H9 (cell line): ENCODE measurements at regions not wholly inside any gene's neighbourhood (a gene's known extent, or its start where the extent isn't known, plus 50 kb on each side); places are given as distances from the start of the nearest gene placed in this dataset.

ENCODE experiments used
- DNase-seq: peaks from one replicate; pipeline ENCODE4 v3.0.0-alpha.2; 2017
- H2AFZ ChIP-seq: one replicate; pipeline ENCODE4 v1.6.1; 2013; ENCODE audit warnings: mild to moderate bottlenecking, low read length, control low read depth, moderate library complexity
- H2AK5ac ChIP-seq: 2 replicates; pipeline ENCODE4 v1.6.1; 2013; ENCODE audit warnings: low read length, control low read depth, mixed read lengths; ENCODE audit not compliant: insufficient read length
- H2BK120ac ChIP-seq: one replicate; pipeline ENCODE4 v1.6.1; 2013; ENCODE audit warnings: low read depth, mild to moderate bottlenecking, low read length, control low read depth, inconsistent platforms; ENCODE audit not compliant: poor library complexity, severe bottlenecking
- H2BK12ac ChIP-seq: 2 replicates; pipeline ENCODE4 v1.6.1; 2013; ENCODE audit warnings: low read length, control low read depth, mixed read lengths, low read depth; ENCODE audit not compliant: insufficient read length
- H2BK15ac ChIP-seq: 2 replicates; pipeline ENCODE4 v1.6.1; 2013; ENCODE audit warnings: low read depth, low read length, control low read depth
- H2BK20ac ChIP-seq: one replicate; pipeline ENCODE4 v1.6.1; 2013; ENCODE audit warnings: low read depth, mild to moderate bottlenecking, low read length, control low read depth, inconsistent platforms; ENCODE audit not compliant: poor library complexity, severe bottlenecking
- H2BK5ac ChIP-seq: 2 replicates; pipeline ENCODE4 v1.6.1; 2013; ENCODE audit warnings: low read length, control low read depth, mixed read lengths; ENCODE audit not compliant: insufficient read length
- H3K14ac ChIP-seq: 2 replicates; pipeline ENCODE4 v1.6.1; 2013; ENCODE audit warnings: low read length, control low read depth; ENCODE audit not compliant: insufficient read depth
- H3K18ac ChIP-seq: 2 replicates; pipeline ENCODE4 v1.6.1; 2013; ENCODE audit warnings: low read depth, mild to moderate bottlenecking, mixed read lengths, low read length, control low read depth; ENCODE audit not compliant: insufficient read length
- H3K23ac ChIP-seq: 2 replicates; pipeline ENCODE4 v1.6.1; 2013; ENCODE audit warnings: low read length, control low read depth, mixed read lengths, low read depth; ENCODE audit not compliant: insufficient read length
- H3K23me2 ChIP-seq: 2 replicates; pipeline ENCODE4 v1.6.1; 2013; ENCODE audit warnings: low read depth, mild to moderate bottlenecking, mixed read lengths, low read length, control low read depth; ENCODE audit not compliant: insufficient read length, poor library complexity, severe bottlenecking
- H3K27ac ChIP-seq: 2 replicates; pipeline ENCODE4 v1.5.1; 2013; ENCODE audit warnings: low read length, control low read depth, mixed read lengths, low read depth; ENCODE audit not compliant: insufficient read length
- H3K27me3 ChIP-seq: 2 replicates; pipeline ENCODE4 v1.6.1; 2013; ENCODE audit warnings: low read length, control low read depth, inconsistent platforms; ENCODE audit not compliant: insufficient read depth
- H3K4ac ChIP-seq: 2 replicates; pipeline ENCODE4 v1.6.1; 2013; ENCODE audit warnings: low read depth, mild to moderate bottlenecking, control low read depth, inconsistent platforms, low read length, moderate library complexity
- H3K4me1 ChIP-seq: 2 replicates; pipeline ENCODE4 v1.6.1; 2013; ENCODE audit warnings: low read length, control low read depth, inconsistent platforms; ENCODE audit not compliant: insufficient read depth
- H3K4me2 ChIP-seq: 2 replicates; pipeline ENCODE4 v1.6.1; 2013; ENCODE audit warnings: low read length, control low read depth, mixed read lengths; ENCODE audit not compliant: insufficient read length, insufficient read depth
- H3K56ac ChIP-seq: 2 replicates; pipeline ENCODE4 v1.6.1; 2013; ENCODE audit warnings: low read depth, mild to moderate bottlenecking, mixed read lengths, low read length, control low read depth; ENCODE audit not compliant: insufficient read length
- H3K79me1 ChIP-seq: 2 replicates; pipeline ENCODE4 v1.6.1; 2013; ENCODE audit warnings: low read depth, mild to moderate bottlenecking, moderate library complexity, low read length, control low read depth, inconsistent platforms; ENCODE audit not compliant: insufficient read depth, poor library complexity, severe bottlenecking
- H3K79me2 ChIP-seq: 2 replicates; pipeline ENCODE4 v1.6.1; 2013; ENCODE audit warnings: low read length, control low read depth, inconsistent platforms; ENCODE audit not compliant: insufficient read depth
- H3K9ac ChIP-seq: 2 replicates; pipeline ENCODE4 v1.6.1; 2013; ENCODE audit warnings: low read length, control low read depth, mixed read lengths; ENCODE audit not compliant: insufficient read length; ENCODE audit errors: extremely low read depth
- H3K9me3 ChIP-seq: one replicate; pipeline ENCODE4 v1.6.1; 2013; ENCODE audit warnings: low read depth, low read length, inconsistent platforms; ENCODE audit not compliant: control insufficient read depth
- H3T11ph ChIP-seq: one replicate; pipeline ENCODE4 v1.6.1; 2013; ENCODE audit warnings: mild to moderate bottlenecking, low read length, control low read depth, inconsistent platforms
- H4K20me1 ChIP-seq: one replicate; pipeline ENCODE4 v1.6.1; 2013; ENCODE audit not compliant: control insufficient read depth, insufficient read length, insufficient read depth
- H4K5ac ChIP-seq: 2 replicates; pipeline ENCODE4 v1.6.1; 2013; ENCODE audit warnings: low read depth, mild to moderate bottlenecking, mixed read lengths, low read length, control low read depth; ENCODE audit not compliant: insufficient read length
- H4K8ac ChIP-seq: replicated peaks from 2 replicates; pipeline ENCODE4 v1.6.1; 2013; ENCODE audit warnings: low read length, control low read depth, mixed read lengths, low read depth; ENCODE audit not compliant: insufficient read length
- H4K91ac ChIP-seq: 2 replicates; pipeline ENCODE4 v1.6.1; 2013; ENCODE audit warnings: low read depth, mild to moderate bottlenecking, moderate library complexity, mixed read lengths, low read length, control low read depth; ENCODE audit not compliant: insufficient read length
- H3K27ac Mint-ChIP-seq, 3 experiments: 2 replicates in 2 of 3; 3 replicates in 1 of 3; pipeline ENCODE4 v1.8.0; 2020 to 2021; ENCODE audit warnings: mixed read lengths in 3 of 3, mild to moderate bottlenecking in 1 of 3, moderate library complexity in 1 of 3
- H3K27me3 Mint-ChIP-seq: 2 replicates; pipeline ENCODE4 v1.8.0; 2021; ENCODE audit warnings: low read depth, mild to moderate bottlenecking, moderate library complexity, mixed read lengths
- H3K36me3 Mint-ChIP-seq, 3 experiments: 2 replicates in 2 of 3; 3 replicates in 1 of 3; pipeline ENCODE4 v1.8.0; 2020 to 2021; ENCODE audit warnings: low read depth in 3 of 3, mixed read lengths in 3 of 3; ENCODE audit not compliant: insufficient read depth in 1 of 3
- H3K4me1 Mint-ChIP-seq, 2 experiments: 2 replicates each; pipeline ENCODE4 v1.8.0; 2020; ENCODE audit warnings: mixed read lengths in 2 of 2
- H3K4me3 Mint-ChIP-seq, 2 experiments: 2 replicates in 1 of 2; 3 replicates in 1 of 2; pipeline ENCODE4 v1.8.0; 2020 to 2021; ENCODE audit warnings: mild to moderate bottlenecking in 2 of 2, mixed read lengths in 2 of 2, moderate library complexity in 1 of 2
- H3K9me3 Mint-ChIP-seq, 2 experiments: 2 replicates in 1 of 2; 3 replicates in 1 of 2; pipeline ENCODE4 v1.8.0; 2020; ENCODE audit warnings: mild to moderate bottlenecking in 2 of 2, mixed read lengths in 2 of 2, moderate library complexity in 1 of 2
- CTCF ChIP-seq: fragments of 200-600 bp; sonication (generic); conservative IDR thresholded peaks from 3 replicates; pipeline ENCODE4 v1.8.0; 2021; ENCODE audit warnings: antibody characterized with exemption, mild to moderate bottlenecking
- WGBS: extraction: QIAGEN DNeasy Blood & Tissue Kit; methylation state at CpG from one replicate; pipeline ENCODE4 v1.1.7; 2013; ENCODE audit warnings: missing lambda C conversion rate, low lambda C conversion rate, mixed read lengths; ENCODE audit not compliant: insufficient read length; ENCODE audit errors: extremely low coverage; 5-methylcytosine and 5-hydroxymethylcytosine counted together

GRCh38 chr6:818196-818595 is 125.3 kb upstream of the EXOC2 start:
- H3K27me3 ChIP-seq, result no peaks in the 10 kb centered on the region
- H4K91ac ChIP-seq, result no peak overlapping the region
- H2BK20ac ChIP-seq, result no peak overlapping the region
- H2BK5ac ChIP-seq, result no peak overlapping the region
- H2AFZ ChIP-seq, result no peak overlapping the region
- DNase-seq, result no peak
- no peak overlapping the region for H2AK5ac ChIP-seq
- no peak overlapping the region for H2BK120ac ChIP-seq
- Mint-ChIP-seq H3K27me3 (no peaks in the 10 kb centered on the region; the same call in 1 of the 2 replicates), H3K4me1 (peaks cover 0 to 4% of the 10 kb centered on the region in 2 experiments; a peak in 1 of 4 replicates), H3K9me3 (no peaks in the 10 kb centered on the region), H3K27ac (no peak overlapping the region), H3K36me3 (no peaks in the 10 kb centered on the region; a peak in 1 of 7 replicates), H3K4me3 (no peak overlapping the region)
- WGBS, result no CpG with 5 or more reads among the region's 2 CpGs
- no peak overlapping the region for H2BK15ac ChIP-seq
- TF ChIP-seq CTCF, result no peak
- no peak overlapping the region for H2BK12ac ChIP-seq
- H4K8ac ChIP-seq, result no peak overlapping the region
- H3K27ac ChIP-seq, result no peak overlapping the region
- H3K23ac ChIP-seq, result no peak overlapping the region
- H3K56ac ChIP-seq, result no peak overlapping the region
- H3K4ac ChIP-seq, result no peak overlapping the region
- no peak overlapping the region for H3K18ac ChIP-seq
- no peaks in the 10 kb centered on the region for H3K23me2 ChIP-seq
- no peak overlapping the region for H3K4me2 ChIP-seq
- no peak overlapping the region for H4K5ac ChIP-seq
- no peak overlapping the region for H3K9ac ChIP-seq
- H3K4me1 ChIP-seq, result no peaks in the 10 kb centered on the region
- H4K20me1 ChIP-seq, result no peaks in the 10 kb centered on the region
- no peak overlapping the region for H3T11ph ChIP-seq
- H3K79me1 ChIP-seq, result no peaks in the 10 kb centered on the region
- no peak overlapping the region for H3K14ac ChIP-seq
- no peaks in the 10 kb centered on the region for H3K9me3 ChIP-seq
- no peaks in the 10 kb centered on the region for H3K79me2 ChIP-seq
